IPS-18a (cell line): ENCODE measurements at regions not wholly inside any gene's neighbourhood (a gene's known extent, or its start where the extent isn't known, plus 50 kb on each side); places are given as distances from the start of the nearest gene placed in this dataset.

Experiments
- H3K27ac ChIP-seq: one replicate; pipeline ENCODE4 v1.5.1; 2013; ENCODE audit warnings: low read length
- H3K27me3 ChIP-seq: one replicate; pipeline ENCODE4 v1.6.1; 2013; ENCODE audit warnings: mild to moderate bottlenecking, low read length; ENCODE audit not compliant: control insufficient read depth, insufficient read depth
- H3K36me3 ChIP-seq: one replicate; pipeline ENCODE4 v1.6.1; 2013; ENCODE audit warnings: low read depth, low read length; ENCODE audit not compliant: control insufficient read depth
- H3K4me1 ChIP-seq: one replicate; pipeline ENCODE4 v1.6.1; 2013; ENCODE audit warnings: low read depth, low read length; ENCODE audit not compliant: control insufficient read depth
- H3K4me3 ChIP-seq: one replicate; pipeline ENCODE4 v1.5.1; 2013; ENCODE audit warnings: low read length
- H3K9ac ChIP-seq: one replicate; pipeline ENCODE4 v1.6.1; 2013; ENCODE audit warnings: mild to moderate bottlenecking, low read length, moderate library complexity
- H3K9me3 ChIP-seq: one replicate; pipeline ENCODE4 v1.6.1; 2013; ENCODE audit warnings: low read depth, low read length; ENCODE audit not compliant: control insufficient read depth

DNA sequence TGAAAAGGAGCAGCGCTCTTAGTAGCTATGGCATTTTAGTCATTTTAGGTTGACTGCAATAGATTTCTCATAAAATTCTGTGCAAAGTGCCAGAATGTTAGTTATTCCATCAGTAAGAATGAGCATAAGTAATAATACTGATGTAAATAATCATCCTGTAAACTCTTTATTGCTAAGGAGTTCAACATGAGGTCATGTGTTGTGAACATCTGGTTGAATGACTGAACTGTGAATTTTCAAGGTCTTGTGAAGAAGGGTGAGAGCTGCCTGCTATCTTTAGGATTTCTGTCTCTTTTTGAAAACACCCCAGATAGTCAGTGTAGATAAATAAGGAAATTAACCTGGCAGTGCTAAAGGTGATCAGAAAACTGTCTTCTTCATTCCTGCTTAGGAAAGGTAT lies 333.4 kb upstream of the TBC1D5 start:
- Histone ChIP-seq H3K27me3 (no peaks in the 10 kb centered on the region), H3K4me3 (no peak overlapping the region), H3K9ac (no peak overlapping the region), H3K27ac (no peak overlapping the region), H3K4me1 (no peaks in the 10 kb centered on the region), H3K9me3 (no peaks in the 10 kb centered on the region), H3K36me3 (no peaks in the 10 kb centered on the region)

DNA sequence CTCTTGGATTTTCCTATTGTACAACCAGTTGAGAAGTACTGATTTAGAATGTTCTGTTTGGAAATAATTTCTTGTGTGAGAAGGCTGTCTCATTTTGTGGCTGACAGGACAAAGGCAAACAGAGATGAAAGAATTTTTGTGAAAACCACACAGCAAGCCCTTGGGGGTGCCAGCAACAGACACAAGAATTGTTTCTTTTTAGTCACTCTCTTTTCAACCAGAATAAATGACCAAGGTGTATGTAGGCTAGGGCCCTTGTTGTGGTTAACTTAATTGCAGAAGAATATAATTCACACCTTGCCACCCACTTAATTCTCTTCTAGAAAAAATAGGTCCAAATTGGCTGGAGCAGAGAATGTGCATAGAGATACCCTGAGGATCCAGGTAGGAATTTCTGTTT lies 329.4 kb upstream of the TBC1D5 start:
- Histone ChIP-seq H3K9ac (no peak overlapping the region), H3K4me3 (no peak overlapping the region), H3K4me1 (no peaks in the 10 kb centered on the region), H3K27ac (no peak overlapping the region), H3K36me3 (no peaks in the 10 kb centered on the region), H3K27me3 (no peaks in the 10 kb centered on the region), H3K9me3 (no peaks in the 10 kb centered on the region)

DNA sequence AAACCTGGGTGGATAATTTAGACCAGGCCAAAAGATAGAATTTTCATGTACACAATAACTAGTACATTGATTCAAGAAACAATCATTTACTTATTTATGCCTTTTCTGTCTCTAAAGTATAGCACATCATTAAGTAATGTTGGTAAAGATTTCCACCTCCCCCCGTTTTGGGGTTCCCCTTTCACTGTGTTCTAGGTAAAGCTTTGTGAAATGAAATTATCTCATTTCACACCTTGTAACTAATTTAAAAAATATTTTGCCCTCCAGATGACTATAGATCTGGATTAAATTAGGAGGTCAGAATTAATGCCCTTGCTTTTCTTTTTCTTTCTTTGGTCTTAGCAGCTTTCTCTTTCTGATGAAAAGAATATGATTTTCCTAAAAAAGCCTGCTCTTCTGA lies 328.5 kb upstream of the TBC1D5 start:
- no peak overlapping the region for H3K9ac ChIP-seq
- H3K36me3 ChIP-seq, result no peaks in the 10 kb centered on the region
- H3K9me3 ChIP-seq, result no peaks in the 10 kb centered on the region
- no peak overlapping the region for H3K4me3 ChIP-seq
- no peaks in the 10 kb centered on the region for H3K27me3 ChIP-seq
- H3K27ac ChIP-seq, result no peak overlapping the region
- H3K4me1 ChIP-seq, result no peaks in the 10 kb centered on the region

DNA sequence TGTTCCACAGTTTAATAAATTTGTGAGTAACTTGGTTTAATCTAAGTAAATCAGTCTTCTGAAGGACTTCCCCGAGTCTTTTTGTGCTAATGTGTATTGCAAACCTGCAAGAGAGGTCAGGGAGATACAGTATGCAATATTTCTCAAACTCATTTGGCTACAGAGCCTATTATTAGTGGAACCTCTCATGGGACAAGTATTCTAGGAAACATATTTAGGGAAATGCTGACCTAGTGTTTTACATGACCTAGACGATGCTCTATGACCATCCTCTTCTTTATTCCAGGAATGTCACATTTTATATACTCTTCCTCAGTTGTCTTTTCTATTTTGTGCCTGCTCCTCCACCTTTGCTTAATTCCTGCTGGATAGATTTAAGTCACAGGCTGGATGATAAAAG lies 327.8 kb upstream of the TBC1D5 start:
- H3K36me3 ChIP-seq, result no peaks in the 10 kb centered on the region
- H3K4me3 ChIP-seq, result no peak overlapping the region
- H3K4me1 ChIP-seq, result no peaks in the 10 kb centered on the region
- H3K27me3 ChIP-seq, result no peaks in the 10 kb centered on the region
- H3K9me3 ChIP-seq, result no peaks in the 10 kb centered on the region
- no peak overlapping the region for H3K27ac ChIP-seq
- H3K9ac ChIP-seq, result no peak overlapping the region

DNA sequence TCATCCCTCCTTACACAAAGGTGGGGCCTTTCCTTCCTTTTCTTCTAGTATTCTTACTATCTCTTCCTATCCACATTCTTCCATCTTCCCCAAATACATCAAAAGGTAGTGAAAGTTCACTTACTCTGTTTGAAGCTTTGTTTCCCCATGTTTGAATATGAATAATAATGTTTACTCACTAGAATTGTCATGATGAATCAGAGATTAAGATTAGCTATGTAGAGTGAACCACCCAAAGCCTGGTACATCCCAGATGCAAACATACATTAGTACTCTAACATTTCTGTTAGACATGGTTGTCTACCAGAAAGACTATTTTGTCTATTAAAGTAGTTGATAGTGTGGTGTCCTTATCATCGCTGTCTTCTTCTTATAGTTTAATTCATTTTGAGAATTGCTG lies 327.1 kb upstream of the TBC1D5 start:
- Histone ChIP-seq H3K4me1 (no peaks in the 10 kb centered on the region), H3K36me3 (no peaks in the 10 kb centered on the region), H3K9ac (no peak overlapping the region), H3K4me3 (no peak overlapping the region), H3K9me3 (no peaks in the 10 kb centered on the region), H3K27me3 (no peaks in the 10 kb centered on the region), H3K27ac (no peak overlapping the region)

DNA sequence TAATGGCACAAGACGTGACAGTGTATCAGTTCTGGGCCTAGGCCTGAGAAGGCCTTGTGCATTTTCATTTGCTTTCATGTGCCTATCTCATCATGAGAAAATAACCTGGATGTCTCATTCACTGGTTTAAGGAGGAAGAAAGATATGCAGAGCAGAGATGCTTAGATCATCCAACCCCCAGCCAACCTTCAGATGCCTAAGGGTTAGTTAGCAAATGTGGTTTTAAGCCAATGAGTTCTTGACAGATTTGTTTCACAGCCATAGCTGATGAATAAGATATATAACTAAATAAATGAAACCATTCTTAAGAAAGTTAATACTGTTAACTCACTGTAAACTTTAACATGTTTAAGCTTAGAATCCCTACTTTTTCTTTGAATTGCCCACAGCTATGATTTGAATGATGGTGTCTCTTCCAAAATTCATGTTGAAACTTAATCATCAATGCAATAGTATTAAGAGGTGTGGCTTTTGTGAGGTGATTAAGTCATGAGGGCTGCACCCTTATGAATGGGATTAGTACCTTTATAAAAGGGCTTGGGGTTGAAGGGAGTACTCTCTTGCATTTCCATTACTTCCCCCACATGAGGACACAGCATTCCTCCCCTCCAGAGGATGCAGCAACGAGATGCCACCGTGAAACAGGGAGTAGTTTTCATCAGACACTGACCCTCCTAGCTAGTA lies 324.6 kb upstream of the TBC1D5 start:
- Histone ChIP-seq H3K9ac (no peak overlapping the region), H3K27ac (no peak overlapping the region), H3K4me3 (no peak overlapping the region), H3K36me3 (no peaks in the 10 kb centered on the region), H3K27me3 (no peaks in the 10 kb centered on the region), H3K4me1 (no peaks in the 10 kb centered on the region), H3K9me3 (no peaks in the 10 kb centered on the region)

DNA sequence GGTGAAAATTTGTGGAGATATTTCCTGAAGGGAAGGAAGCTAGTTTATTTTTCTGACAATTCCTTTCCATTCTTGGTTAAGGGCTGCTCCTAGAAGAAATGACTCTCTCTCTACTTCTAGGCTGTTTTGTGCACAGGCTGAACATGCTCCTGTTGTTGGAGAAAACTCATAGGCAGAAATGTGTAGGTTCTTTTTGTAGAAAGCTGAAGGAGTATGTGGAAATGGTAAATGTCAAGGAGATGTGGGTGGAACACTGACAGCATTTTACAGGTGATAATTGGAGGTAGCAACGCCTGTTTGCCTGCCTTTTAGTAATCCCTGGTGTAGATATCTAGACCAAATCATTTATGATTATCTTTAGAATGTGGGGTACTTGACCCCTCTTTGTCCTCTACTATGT lies 322.2 kb upstream of the TBC1D5 start:
- H3K27ac ChIP-seq, result no peak overlapping the region
- no peak overlapping the region for H3K9ac ChIP-seq
- no peak overlapping the region for H3K4me3 ChIP-seq
- no peaks in the 10 kb centered on the region for H3K36me3 ChIP-seq
- no peaks in the 10 kb centered on the region for H3K4me1 ChIP-seq
- no peaks in the 10 kb centered on the region for H3K9me3 ChIP-seq
- H3K27me3 ChIP-seq, result no peaks in the 10 kb centered on the region

DNA sequence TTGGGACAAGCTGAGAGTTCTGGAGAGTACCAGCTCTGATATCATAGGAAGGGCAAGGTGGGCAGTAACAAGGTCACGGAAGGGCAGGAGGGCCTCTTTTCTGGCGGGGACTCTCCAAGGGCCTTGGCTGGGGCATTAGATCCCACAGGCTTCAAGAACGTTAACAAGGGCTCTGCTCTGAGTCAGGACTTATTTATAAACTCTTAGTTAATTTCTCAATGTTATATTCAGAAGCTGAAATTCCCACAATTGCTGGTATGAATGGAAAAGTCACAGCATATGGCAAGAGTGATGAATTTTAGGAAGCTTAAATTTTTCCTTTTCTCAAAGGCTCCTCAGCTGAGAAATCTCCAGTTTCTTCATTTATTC lies 320.2 kb upstream of the TBC1D5 start:
- Histone ChIP-seq H3K4me3 (no peak overlapping the region), H3K9ac (no peak overlapping the region), H3K4me1 (no peaks in the 10 kb centered on the region), H3K27me3 (no peaks in the 10 kb centered on the region), H3K36me3 (no peaks in the 10 kb centered on the region), H3K9me3 (no peaks in the 10 kb centered on the region), H3K27ac (no peak overlapping the region)

DNA sequence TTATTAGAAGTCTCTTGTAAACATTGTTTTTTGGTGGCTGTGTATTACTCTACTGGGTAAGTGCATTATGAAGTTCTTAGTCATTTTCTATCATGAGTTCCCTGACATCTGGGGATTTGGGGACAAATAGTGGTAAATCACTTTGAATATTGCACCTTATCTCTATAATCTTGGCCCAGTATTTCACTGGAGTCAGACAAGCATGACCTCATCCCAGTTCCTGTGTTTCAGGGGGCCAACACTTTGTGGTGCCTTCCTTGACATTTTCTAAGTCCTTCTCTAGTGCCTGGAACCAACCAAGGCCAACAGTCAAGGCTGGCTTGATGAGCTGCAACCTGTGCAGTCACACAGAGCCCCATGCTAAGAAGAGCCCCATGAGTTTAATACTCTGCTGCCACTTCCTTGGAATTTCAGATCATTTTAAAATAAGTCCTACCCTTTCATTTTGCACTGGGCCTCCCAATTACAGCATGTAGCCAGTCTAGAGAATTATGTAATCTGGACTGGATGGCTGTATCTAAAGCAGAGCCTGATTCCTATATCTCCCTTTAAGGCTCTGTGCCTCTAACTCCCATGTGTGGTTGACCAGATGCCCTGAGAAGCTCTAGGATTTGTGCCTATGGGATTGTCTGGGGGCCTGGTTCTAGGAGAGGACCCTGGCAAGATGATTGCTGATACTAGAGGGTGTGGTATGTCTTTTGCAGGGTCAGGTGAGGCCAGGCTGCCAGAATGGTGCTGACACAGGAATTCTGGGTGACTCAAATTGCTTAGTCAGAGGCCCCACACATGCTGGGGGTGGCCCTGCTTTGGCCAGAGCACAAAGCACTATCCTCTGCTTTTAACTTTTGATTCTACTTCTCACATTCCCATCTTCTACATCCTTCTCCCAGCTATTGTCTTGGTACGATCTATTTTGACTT lies 319.6 kb upstream of the TBC1D5 start:
- H3K9ac ChIP-seq, result no peak overlapping the region
- H3K27ac ChIP-seq, result no peak overlapping the region
- H3K4me3 ChIP-seq, result no peak overlapping the region
- H3K9me3 ChIP-seq, result no peaks in the 10 kb centered on the region
- no peaks in the 10 kb centered on the region for H3K4me1 ChIP-seq
- H3K27me3 ChIP-seq, result no peaks in the 10 kb centered on the region
- H3K36me3 ChIP-seq, result no peaks in the 10 kb centered on the region

DNA sequence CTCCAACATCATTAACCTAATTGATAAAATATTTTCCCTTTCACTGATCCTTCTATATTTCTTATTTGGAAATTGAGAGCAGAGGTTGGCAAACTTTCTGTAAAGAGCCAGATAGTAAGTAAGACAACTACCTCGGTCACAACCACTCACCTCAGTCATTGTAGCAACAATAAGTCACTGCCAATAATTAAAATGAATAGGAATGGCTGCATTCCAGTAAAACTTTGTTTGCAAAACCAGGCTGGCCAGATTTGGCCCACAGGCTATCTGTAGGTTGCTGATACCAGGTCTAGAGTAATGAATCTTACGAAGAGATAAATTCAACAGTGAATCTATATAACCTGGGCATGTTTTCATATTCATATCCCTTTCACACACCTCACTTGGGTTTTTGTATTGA lies 316.2 kb upstream of the TBC1D5 start:
- Histone ChIP-seq H3K27me3 (no peaks in the 10 kb centered on the region), H3K9me3 (no peaks in the 10 kb centered on the region), H3K36me3 (no peaks in the 10 kb centered on the region), H3K27ac (no peak overlapping the region), H3K9ac (no peak overlapping the region), H3K4me1 (no peaks in the 10 kb centered on the region), H3K4me3 (no peak overlapping the region)

DNA sequence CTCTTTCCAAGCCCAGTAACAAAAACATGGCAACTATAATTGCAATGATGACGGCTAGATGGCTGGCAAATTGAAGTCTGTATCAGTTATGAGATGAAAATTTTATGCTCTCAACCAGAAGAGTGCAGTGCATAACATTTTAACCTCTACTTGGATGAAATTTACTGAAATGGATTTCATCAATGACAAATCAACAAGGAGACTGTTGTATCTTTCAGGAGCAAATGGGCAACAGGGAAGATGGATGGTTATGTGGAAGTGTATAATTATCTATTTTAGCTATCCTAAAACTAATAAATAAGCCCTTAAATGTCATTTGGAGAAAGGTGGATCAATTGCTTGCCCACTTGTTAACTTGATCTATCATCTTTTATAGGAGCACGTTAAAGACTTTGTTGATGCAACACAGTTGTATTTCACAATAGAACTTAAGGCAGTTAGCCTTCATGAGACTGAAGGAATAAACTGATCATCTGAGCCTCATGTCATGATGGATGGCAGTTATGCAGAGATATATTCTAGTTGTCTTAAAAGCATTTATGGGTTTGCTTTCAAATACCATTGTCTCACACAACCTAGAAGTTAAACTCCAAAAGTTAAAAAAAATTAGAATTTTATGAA lies 315.1 kb upstream of the TBC1D5 start:
- H3K4me1 ChIP-seq, result no peaks in the 10 kb centered on the region
- H3K27me3 ChIP-seq, result no peaks in the 10 kb centered on the region
- H3K4me3 ChIP-seq, result no peak overlapping the region
- H3K9me3 ChIP-seq, result no peaks in the 10 kb centered on the region
- H3K36me3 ChIP-seq, result no peaks in the 10 kb centered on the region
- H3K9ac ChIP-seq, result no peak overlapping the region
- no peak overlapping the region for H3K27ac ChIP-seq
